Smooth muscle cell of the brain vasculature (primary cell): ENCODE measurements at regions not wholly inside any gene's neighbourhood (a gene's known extent, or its start where the extent isn't known, plus 50 kb on each side); places are given as distances from the start of the nearest gene placed in this dataset.

ENCODE experiments used
- DNase-seq: peaks from one replicate; pipeline ENCODE4 v3.0.0-alpha.2; 2012; ENCODE audit warnings: low read depth, low spot score

- DNase-seq, result no peak
These were observed 367.1 kb downstream of the CDK5RAP2 start for GRCh38 chr9:120212853-120213200.

- no peak for DNase-seq
These were observed 367.7 kb downstream of the CDK5RAP2 start for GRCh38 chr9:120212153-120212852.

GRCh38 chr9:120210274-120210673, 369.7 kb downstream of the CDK5RAP2 start:
- no peak for DNase-seq

GRCh38 chr9:120202856-120203654, 376.9 kb downstream of the CDK5RAP2 start:
- DNase-seq, result no peak

GRCh38 chr9:120198027-120198426, 381.9 kb downstream of the CDK5RAP2 start:
- no peak for DNase-seq

GRCh38 chr9:120197605-120198004, 382.4 kb downstream of the CDK5RAP2 start:
- DNase-seq, result no peak

- DNase-seq, result no peak
These were observed 388.8 kb downstream of the CDK5RAP2 start for GRCh38 chr9:120191141-120191540.

GRCh38 chr9:120187758-120188157, 392.2 kb downstream of the CDK5RAP2 start:
- DNase-seq, result no peak

- no peak for DNase-seq
These were observed 393.7 kb downstream of the CDK5RAP2 start for GRCh38 chr9:120186276-120186675.

GRCh38 chr9:120184266-120184665, 395.7 kb downstream of the CDK5RAP2 start:
- DNase-seq, result no peak

- DNase-seq, result no peak
These were observed 396.4 kb downstream of the CDK5RAP2 start for GRCh38 chr9:120183615-120184014.

- DNase-seq, result no peak
These were observed 398.0 kb downstream of the CDK5RAP2 start for GRCh38 chr9:120182011-120182410.

- DNase-seq, result no peak
These were observed 402.8 kb downstream of the CDK5RAP2 start for GRCh38 chr9:120177121-120177520.

GRCh38 chr9:120175031-120175430, 404.9 kb downstream of the CDK5RAP2 start:
- no peak for DNase-seq

GRCh38 chr9:120161776-120162175, 418.2 kb downstream of the CDK5RAP2 start:
- no peak for DNase-seq

GRCh38 chr9:120158221-120158620, 421.7 kb downstream of the CDK5RAP2 start:
- DNase-seq, result no peak

- no peak for DNase-seq
These were observed 423.6 kb downstream of the CDK5RAP2 start for GRCh38 chr9:120156376-120156775.

- no peak for DNase-seq
These were observed 426.7 kb downstream of the CDK5RAP2 start for GRCh38 chr9:120153258-120153657.

GRCh38 chr9:120152295-120152694, 427.7 kb downstream of the CDK5RAP2 start:
- DNase-seq, result no peak

- no peak for DNase-seq
These were observed 428.2 kb downstream of the CDK5RAP2 start for GRCh38 chr9:120151806-120152205.

- DNase-seq, result no peak
These were observed 428.8 kb downstream of the CDK5RAP2 start for GRCh38 chr9:120151149-120151548.

- DNase-seq, result no peak
These were observed 441.0 kb downstream of the CDK5RAP2 start for GRCh38 chr9:120138955-120139354.

- no peak for DNase-seq
These were observed 442.7 kb downstream of the CDK5RAP2 start for GRCh38 chr9:120137186-120137840.
